GM19025 (cell line): ENCODE measurements at regions not wholly inside any gene's neighbourhood (a gene's known extent, or its start where the extent isn't known, plus 50 kb on each side); places are given as distances from the start of the nearest gene placed in this dataset.
"Not testable (repeated sequence)": the region's sequence is repeated elsewhere in the genome, so short reads cannot be mapped to it uniquely, and the experiment has no call there.

Source experiments
- ATAC-seq: cut with Tn5 transposase; IDR thresholded peaks from one replicate; pipeline ENCODE4 v1.9.1; 2021; ENCODE audit warnings: mild to moderate bottlenecking, low read depth, moderate library complexity; ENCODE audit not compliant: unreplicated experiment

DNA sequence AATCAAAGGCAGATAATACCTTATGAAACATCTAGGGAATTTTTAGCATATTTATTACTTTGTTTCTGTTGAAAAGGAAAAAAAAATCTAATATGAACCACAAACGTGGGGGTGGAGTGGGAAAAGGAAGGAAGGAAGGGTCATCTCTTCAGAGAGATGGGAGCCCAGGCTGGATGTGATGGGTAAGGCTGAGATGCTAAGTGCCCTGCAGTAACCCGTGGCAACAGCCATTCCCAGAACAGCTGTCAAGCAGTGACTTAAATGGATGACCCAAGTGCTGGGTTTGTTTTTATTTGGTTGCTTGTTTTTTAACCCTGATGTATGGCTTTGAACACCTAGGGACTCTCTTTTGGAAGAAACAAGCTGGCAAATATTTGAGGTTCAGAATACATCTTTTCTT is 50.7 kb upstream of the KLF7 start:
- ATAC-seq = no peak

DNA sequence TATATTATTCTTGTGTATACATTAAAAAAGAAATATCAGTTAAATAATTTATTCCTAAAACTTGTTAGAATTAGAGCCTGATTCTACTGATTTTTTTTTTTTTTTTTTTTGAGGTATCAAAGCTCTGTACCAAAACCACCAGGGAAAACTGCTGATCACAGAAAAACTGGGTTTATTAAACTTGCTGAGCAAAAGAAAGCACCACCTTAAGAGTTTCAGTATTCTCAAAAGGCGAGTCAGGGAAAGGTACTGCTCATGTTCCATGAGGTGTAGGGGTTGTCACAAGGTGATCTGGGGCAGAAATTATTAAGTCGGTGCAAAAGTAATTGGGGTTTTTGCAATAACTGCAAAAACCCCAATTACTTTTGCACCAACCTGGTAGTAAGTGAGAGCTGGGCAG is 51.7 kb upstream of the KLF7 start:
- no peak for ATAC-seq

DNA sequence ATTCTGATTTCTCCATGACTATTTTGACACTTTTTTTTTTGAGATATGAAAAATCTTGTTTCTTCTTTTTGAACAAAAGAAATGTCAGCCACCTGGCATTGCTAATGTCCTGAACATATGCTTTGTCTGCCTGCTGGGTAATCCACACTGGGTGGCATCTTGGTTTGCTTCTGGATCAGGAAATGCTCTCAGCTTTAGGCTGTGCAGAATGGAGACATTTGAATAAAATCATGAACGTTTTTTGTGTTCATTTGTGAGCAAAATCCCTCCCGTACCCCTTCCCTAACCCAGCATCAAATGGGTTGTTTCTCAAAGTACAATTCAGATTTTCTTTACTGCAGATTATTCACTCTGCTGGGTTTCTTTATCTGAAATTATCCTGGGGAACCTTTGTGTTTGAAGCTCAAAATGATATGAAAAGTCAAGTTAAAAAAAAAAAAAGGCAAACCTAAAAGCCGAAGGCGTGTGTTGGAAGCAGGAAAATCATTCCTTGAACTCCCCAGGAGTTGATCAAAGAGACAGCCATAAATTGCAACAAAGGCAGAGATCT is 53.4 kb upstream of the KLF7 start:
- no peak for ATAC-seq

DNA sequence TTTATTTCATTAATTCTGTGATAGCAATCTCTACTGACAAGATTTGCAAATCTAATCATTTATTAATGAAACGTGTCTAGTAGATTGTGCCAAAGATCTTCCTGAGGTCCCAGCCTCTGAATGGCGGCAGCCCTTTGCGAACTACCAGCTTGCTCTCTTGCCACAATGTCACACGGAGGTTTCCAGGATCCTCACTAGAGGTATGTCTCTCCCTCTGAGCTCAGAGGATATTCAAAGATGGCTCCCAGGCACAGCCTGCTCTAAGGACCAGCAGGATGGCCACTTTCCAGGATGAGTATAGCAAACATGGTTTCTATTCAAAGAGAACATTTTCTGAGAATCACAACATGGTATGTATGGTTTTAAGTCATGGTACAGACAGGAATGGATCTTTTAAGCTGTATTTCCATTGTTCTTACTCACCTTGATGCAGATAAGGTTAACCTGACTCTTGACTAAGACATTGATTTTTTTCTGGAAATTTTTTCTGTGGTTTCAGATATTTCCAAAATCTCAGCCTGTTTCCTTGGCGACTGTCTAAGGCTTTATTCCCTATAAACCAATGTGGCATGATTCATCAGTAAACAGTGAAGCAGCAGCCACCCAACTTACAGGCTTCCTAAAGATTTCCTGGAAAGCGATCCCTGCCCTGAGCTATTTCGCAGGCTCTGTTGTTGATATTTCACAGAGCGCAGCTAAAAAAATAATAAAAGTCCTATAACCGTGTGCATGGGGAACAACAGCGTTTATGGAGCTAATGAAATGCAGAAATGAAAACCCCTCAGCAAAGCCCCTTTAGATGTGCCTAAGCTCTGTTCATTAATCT is 54.1 kb upstream of the KLF7 start:
- no peak for ATAC-seq

DNA sequence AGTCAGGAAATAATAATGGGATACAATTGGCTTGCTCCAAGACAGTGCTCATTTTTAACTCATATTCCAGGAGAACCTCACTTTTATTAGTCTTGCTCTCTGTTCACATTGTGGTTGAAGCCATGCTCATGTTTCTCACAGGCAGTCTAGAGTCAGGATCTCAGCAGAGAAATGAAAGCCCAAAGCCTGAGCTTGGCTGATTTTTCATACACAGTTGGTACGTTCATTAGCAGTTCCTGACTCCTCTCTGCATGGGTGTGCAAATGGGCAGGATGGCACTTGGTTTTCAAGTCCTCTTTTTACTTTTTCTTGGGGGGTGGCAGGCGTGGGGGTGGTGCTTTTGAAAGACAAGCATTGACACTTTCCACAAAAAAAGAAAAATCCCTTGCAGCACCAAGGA is 56.0 kb upstream of the KLF7 start:
- ATAC-seq = no peak

DNA sequence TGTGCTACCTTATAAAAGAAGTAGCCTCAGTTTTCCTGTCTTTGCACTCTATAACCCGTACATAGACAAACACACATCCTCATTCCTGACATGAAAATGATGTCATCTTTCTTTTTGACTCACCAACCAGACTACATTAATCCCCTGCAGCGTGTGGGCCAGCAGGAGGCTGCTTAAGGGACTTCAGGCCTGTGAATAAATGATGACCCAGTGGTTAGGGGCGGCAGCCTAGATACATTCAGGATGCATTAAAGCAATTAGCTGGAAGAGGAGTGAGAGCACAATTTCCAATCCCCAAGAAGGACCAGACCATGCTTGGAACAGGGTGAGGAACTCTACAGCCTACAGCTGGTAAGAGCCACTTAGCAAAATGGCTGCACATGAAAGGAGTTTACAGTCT is 57.3 kb upstream of the KLF7 start:
- peak; percentile 68 for ATAC-seq

DNA sequence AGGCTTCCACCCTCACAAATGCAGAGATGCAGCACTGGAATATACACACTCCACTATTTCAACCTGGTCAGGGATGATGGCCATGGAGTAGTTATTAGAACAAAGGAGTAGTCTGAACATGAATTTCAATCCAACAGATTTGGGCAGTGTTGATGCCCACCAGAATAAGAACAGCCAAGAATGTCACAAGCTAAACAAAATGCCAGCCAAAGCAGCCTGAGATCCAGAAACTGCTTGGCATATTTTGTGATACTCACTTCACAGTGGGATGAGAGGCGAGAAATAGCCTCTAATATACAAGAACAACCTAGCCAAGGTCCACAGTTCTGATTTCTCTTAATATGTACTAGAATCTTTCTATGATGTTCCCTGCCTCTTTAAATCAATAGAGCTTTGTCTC is 58.6 kb upstream of the KLF7 start:
- ATAC-seq = no peak

DNA sequence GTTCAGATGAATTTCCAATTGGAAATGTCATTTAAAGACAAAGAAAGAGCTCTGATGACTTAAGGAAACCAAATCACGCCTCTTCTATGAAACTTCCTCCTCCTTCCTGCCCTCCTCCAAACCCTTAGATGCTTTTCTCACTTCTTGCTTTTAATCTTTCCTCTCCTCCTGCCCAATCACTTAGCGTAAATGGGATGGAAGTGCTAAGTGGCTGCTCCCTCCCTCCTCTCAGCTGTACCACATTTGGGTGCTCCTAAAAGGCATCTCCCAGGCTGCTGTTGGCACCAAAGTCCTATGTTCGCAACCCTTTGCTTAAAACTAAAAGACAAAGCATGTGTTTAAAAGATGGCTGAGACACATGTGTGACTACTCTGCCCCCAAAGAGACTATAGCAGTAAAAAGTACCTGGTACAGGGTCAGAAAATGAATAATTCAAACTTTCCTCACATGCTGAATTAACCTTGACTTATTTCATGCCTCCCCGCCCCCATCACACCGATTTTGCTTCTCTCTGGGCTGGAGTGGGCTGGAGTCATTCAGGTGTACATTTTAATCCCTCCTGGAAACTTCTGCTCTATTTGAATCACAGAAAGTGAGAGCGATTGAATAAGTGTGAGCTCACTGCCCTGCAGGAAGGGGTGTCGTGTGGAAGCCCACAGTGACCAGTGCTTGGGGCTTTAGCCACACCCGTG is 59.2 kb upstream of the KLF7 start:
- no peak for ATAC-seq

DNA sequence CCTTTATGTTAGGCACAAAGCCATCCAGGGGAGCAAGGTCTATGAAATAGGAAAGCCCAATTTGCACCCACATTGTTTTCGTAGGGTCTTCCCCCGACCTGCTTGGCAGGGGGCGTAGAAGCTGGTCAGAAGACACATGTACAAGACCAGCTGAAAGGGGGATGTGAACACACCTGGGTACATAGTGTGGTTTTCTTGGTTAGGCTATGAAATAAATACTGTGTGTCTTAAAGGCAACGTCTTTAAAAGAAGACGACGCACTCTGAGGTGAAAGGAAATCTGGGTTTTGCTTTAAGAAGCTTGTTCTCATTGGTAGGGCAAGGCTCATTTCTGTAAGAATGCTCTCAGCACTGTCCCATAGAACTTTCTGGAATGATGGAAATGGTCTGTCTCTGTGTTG is 60.0 kb upstream of the KLF7 start:
- no peak for ATAC-seq

DNA sequence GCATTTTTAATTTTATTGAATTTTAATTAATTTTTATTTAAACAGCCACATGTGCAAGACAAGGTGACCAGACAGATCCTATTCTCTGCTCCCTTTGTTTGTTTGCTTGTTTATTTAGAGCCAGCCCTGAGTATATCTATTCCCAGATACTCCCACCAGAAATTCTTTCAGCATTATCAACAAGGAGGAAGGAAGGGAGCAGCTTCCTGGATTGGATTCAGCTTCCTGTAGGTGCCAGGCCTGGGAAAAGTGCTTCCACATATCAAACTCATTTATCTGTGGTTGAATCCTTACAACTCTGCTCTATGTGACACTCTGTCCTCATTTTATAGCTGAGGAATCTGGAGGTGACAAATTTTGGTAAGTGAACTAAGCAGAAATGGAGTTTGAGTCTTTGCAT is 60.5 kb upstream of the KLF7 start:
- no peak for ATAC-seq

DNA sequence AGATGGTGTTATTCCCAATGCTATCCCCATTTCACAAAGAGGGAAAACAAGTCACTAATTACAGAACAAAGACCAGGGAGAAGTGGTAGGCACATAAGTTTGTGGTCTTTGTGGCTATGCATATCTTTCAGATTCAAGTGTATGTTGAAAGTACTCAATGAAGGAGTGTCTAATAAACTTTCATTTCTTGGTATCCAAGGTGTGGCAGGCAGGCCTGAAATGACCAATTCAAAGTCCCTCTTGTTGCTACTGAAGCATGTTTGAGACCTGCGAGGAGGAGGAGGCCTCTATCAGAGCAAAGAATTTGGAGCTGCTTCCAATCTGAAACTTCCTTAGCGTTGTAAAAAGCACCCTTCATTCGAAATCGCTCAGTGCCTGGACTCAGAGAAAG is 60.9 kb upstream of the KLF7 start:
- ATAC-seq = no peak

DNA sequence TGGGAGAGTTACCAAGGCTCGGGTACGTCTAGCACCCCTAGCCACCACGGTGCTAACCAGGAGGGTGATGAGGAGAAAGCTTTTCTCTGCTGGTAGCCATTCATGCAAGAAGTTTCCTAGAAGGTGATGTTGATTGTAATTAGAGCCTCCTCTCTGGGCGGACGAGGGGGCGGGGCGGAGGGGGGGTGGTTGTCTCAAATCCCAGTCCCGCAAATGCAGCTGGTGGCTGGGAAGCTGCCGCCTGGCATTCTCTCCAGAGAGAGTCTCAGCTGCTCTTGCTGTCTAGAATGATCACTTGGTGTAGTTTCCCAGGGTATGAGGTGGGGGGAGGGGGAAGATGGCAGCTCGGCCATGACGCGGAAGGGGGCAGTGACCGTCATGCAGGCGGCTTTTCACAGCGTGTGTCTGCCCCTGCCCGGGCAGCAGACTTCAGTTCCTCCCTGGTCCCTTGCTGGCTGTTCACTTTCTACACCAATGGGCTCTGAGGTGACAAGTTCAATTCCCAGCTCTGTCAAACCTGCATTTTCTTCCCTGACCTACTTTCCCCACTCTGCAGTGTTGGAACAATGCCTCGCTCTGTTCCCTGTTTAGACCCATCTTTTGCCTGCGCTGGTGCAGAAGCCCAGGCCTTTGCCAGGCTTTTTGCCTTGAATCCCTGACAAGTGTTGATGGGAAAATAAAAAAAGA is 61.5 kb upstream of the KLF7 start:
- no peak for ATAC-seq

DNA sequence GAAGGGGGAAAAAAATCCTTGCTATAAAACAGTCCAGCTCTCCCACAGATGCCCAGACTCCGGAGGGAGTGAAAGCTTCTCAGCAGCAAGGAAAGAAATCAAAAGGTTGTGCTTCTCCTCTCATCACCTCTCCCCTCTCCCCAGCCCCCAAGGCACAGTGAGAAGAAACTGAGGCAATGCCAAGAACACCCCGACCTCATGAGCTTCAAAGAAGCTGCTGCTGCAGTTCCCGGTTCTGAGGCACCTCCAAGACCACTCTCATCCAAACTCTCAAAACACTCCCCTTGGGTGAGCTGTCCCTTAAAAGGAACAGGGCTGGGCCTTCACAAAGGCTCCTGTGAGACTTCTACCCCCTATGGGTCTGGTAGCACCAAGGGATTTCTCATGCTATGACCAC is 62.0 kb upstream of the KLF7 start:
- no peak for ATAC-seq

DNA sequence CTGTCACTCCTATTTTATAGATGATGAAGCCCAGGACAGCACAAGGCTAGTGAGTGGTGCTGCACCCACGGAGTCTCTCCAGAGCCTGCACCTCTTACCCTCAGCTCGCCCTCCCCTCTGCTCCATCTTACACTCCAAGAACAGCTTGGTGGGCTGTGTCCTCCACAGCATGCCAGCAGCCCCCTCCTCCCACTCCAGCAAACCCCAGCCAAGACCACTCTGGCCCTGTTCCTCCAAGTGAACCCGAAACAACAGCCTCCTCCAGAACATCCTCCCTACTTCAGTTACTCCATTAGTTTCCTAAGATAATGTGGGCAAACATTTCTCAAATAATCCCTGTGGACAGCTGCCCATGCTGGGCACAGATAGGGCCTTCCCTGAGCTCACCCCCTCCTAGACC is 62.7 kb upstream of the KLF7 start:
- ATAC-seq = no peak

DNA sequence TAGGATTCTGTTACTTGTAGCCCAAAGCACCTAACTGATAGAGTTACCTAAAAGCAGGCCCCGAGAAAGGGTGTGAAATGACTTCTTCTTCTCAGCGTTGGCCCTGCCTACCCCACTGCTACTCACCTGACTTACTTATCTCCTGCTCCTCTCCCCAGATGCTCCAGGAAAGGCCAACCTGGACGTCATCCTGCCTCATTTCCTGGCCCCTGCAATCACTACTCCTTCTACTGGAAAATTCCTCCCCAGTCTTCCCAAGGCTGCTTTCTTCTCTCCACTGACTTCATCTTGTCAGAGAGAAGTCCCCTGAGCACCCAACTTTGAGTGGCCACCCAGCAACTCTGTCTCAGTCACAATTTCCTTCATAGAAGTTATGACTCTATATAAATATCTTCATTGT is 63.4 kb upstream of the KLF7 start:
- ATAC-seq = no peak

DNA sequence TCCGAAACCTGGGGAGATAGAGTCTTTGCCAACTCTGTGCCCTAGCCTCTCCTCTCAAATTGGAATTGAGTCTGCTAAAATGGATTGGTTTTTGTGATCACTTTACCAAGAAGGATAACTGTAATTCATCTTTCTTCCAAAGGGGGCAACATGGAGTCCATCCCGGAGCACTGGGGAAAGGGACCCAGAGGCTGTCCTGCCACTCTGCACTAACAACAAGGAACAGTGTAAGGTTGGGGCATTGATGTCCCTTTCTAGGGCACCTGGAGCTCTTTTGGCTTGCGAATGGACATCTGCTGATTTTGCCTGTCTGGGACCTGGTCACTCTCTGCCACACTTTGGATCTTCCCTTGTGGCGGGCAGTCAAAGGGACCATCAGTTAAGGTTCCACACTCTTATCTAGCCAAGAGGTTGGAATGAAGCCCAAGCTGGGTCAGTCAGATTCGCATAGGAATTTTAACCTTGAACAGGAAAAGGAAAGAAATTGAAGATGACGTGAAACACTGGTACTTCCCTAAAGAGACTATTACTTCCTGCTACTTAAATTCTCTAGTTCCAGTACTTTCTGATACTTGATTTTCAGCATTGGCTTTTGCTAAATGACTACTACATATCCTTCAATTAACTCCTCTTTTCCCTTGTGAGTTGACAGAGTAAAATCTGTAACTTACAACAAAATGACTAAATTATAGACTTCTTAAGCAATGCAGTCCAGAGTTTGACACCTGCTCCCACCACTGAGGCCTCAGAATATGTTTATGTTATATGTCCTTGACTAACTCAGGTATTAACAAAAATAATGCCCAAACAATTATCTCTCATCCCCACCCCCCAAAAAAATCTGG is 64.7 kb upstream of the KLF7 start:
- ATAC-seq = no peak

DNA sequence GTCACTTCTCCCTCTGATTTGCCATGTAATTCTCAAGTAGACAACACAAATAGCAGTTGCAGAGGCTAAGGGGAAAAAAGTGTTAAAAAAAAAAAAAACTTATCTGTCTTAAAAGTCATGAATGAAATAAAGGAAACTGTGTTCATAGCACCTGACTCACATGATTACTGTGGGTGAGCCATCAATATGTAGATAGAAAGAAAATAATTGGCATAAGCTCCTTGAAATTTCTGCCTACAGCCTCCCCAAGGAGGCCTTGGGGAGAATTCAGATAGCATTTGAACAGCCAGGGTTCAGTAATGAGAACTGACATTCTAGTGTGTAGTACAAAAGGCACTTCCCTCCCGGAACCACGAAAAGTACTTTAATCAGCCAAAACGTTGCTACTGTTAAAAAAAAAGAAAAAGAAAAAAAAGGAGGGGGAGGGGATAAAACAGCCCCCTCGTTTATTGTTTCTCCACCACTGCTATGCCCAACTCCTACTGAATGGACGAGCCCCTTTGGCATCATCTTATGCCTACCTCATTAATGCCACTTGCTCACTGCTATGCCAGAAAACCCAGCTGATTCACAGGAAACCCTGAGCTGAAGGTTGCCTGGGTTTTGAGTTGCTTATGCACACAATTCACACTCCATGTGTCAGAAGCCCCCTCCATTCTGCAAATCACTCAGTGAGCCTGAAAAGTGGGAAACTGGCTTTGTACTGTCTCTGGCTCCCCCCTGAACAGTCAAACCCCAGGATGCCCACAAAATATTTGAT is 65.5 kb upstream of the KLF7 start:
- no peak for ATAC-seq

DNA sequence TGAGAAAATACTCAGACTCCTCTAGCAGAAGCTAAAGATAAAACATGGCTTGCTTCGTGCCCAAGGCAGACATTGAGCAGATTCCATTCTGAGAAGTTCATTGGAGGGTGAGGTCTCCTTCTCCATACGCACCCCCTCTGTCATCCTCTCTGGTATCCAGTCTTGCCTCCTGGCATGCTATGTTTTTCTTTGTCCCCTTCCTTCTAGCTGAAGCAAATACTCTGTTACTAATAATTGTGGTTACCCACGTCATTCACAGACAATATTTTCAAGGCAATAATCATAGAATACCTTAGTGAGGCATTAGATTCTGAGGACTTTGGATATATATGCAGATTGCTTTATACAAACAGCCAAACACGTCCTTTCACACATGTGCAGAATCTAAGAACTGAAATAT is 66.2 kb upstream of the KLF7 start:
- ATAC-seq = no peak

DNA sequence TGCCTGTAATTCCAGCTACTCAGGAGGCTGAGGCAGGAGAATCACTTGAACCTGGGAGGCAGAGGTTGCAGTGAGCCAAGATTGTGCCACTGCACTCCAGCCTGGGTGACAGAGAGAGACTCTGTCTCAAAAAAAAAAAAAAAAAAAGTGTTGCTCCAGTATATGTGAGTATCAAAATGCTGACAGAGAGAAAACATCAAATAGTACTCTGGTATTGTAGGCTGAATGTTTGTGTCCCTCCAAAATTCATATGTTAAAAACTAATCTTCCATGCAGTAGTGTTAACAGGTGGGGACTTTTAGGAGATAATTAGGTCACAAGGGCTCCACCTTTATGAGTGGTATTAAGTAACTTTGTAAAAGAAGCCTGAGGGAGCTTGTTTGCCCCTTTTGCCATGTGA is 67.4 kb upstream of the KLF7 start:
- ATAC-seq = not testable (repeated sequence)

DNA sequence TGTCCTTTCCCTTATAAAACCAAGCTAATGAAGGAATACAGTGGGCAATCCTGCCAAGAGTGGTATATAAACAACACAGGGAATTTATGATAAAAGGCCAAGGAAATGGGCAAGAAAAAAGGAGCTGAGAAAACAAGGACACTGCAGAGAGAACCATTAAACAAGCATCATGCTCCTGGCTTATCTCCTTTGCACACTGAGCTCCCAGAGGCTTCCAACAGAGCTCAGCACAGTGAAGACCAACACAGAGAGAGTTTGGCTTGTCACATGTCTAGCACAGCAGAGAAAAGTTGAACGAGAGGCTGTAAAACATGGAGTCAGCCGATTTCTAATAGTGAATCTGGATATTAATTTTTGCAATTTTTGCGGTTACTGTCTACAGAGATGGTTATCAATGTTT is 68.0 kb upstream of the KLF7 start:
- no peak for ATAC-seq
